Large intestine (tissue), 3 donors: ENCODE measurements at regions not wholly inside any gene's neighbourhood (a gene's known extent, or its start where the extent isn't known, plus 50 kb on each side); places are given as distances from the start of the nearest gene placed in this dataset.
"Not testable (repeated sequence)": the region's sequence is repeated elsewhere in the genome, so short reads cannot be mapped to it uniquely, and the experiment has no call there.

Experiments
- DNase-seq, 2 donors: peaks; one replicate each; pipeline versions ENCODE4 v3.0.0 to v3.0.0-alpha.2; 2013
- H3K27ac ChIP-seq: one replicate; pipeline ENCODE4 v1.5.1; 2013; ENCODE audit warnings: low read length
- H3K27me3 ChIP-seq: 2 replicates; pipeline ENCODE4 v1.6.1; 2013; ENCODE audit warnings: low read length; ENCODE audit not compliant: control insufficient read depth, insufficient read depth
- H3K36me3 ChIP-seq: 2 replicates; pipeline ENCODE4 v1.6.1; 2013; ENCODE audit warnings: low read length; ENCODE audit not compliant: control insufficient read depth, insufficient read depth
- H3K4me1 ChIP-seq: one replicate; pipeline ENCODE4 v1.6.1; 2013; ENCODE audit warnings: low read length; ENCODE audit not compliant: control insufficient read depth, insufficient read depth
- H3K4me3 ChIP-seq: one replicate; pipeline ENCODE4 v1.5.1; 2013; ENCODE audit warnings: low read length
- H3K9me3 ChIP-seq: one replicate; pipeline ENCODE4 v1.6.1; 2013; ENCODE audit warnings: mild to moderate bottlenecking, low read depth, low read length, moderate library complexity; ENCODE audit not compliant: control insufficient read depth
- WGBS: methylation state at CpG from one replicate; pipeline ENCODE4 v1.1.5; 2013; ENCODE audit warnings: low lambda C conversion rate; ENCODE audit not compliant: insufficient coverage; 5-methylcytosine and 5-hydroxymethylcytosine counted together

- H3K36me3 ChIP-seq = no peaks in the 10 kb centered on the region
- DNase-seq = no peak
- H3K4me3 ChIP-seq = no peak overlapping the region
- H3K4me1 ChIP-seq = no peaks in the 10 kb centered on the region
- 100% methylated on average over 1 of the region's 3 CpGs for WGBS
- H3K9me3 ChIP-seq = no peaks in the 10 kb centered on the region
- H3K27me3 ChIP-seq = no peaks in the 10 kb centered on the region
- no peak overlapping the region for H3K27ac ChIP-seq
These were observed 381.5 kb downstream of the NEBL start for GRCh38 chr10:20515654-20516053.

- 62% methylated on average over 4 of the region's 8 CpGs for WGBS
- no peaks in the 10 kb centered on the region for H3K36me3 ChIP-seq
- no peaks in the 10 kb centered on the region for H3K27me3 ChIP-seq
- H3K27ac ChIP-seq = no peak overlapping the region
- DNase-seq = no peak
- no peak overlapping the region for H3K4me3 ChIP-seq
- no peaks in the 10 kb centered on the region for H3K4me1 ChIP-seq
- no peaks in the 10 kb centered on the region for H3K9me3 ChIP-seq
These were observed 384.5 kb downstream of the NEBL start for GRCh38 chr10:20512631-20513030.

GRCh38 chr10:20508921-20509320 is 388.2 kb downstream of the NEBL start:
- H3K36me3 ChIP-seq = no peaks in the 10 kb centered on the region
- H3K9me3 ChIP-seq = no peaks in the 10 kb centered on the region
- no peak overlapping the region for H3K4me3 ChIP-seq
- no peak for DNase-seq
- H3K4me1 ChIP-seq = no peaks in the 10 kb centered on the region
- H3K27ac ChIP-seq = no peak overlapping the region
- H3K27me3 ChIP-seq = no peaks in the 10 kb centered on the region

GRCh38 chr10:20502903-20503585 is 394.1 kb downstream of the NEBL start:
- Histone ChIP-seq H3K36me3 (no peaks in the 10 kb centered on the region), H3K27me3 (no peaks in the 10 kb centered on the region), H3K27ac (no peak overlapping the region), H3K4me1 (no peaks in the 10 kb centered on the region), H3K9me3 (no peaks in the 10 kb centered on the region), H3K4me3 (no peak overlapping the region)
- DNase-seq = no peak
- no CpG with 5 or more reads among the region's 5 CpGs for WGBS

- no peaks in the 10 kb centered on the region for H3K9me3 ChIP-seq
- H3K27me3 ChIP-seq = no peaks in the 10 kb centered on the region
- no CpG with 5 or more reads among the region's 1 CpG for whole genome bisulfite sequencing
- no peaks in the 10 kb centered on the region for H3K36me3 ChIP-seq
- H3K4me1 ChIP-seq = no peaks in the 10 kb centered on the region
- DNase-seq = no peak
- H3K4me3 ChIP-seq = no peak overlapping the region
- H3K27ac ChIP-seq = no peak overlapping the region
These were observed 402.6 kb downstream of the NEBL start for GRCh38 chr10:20494474-20494873.

- no peak for DNase-seq
- Histone ChIP-seq H3K27ac (no peak overlapping the region), H3K4me3 (no peak overlapping the region), H3K4me1 (no peaks in the 10 kb centered on the region), H3K9me3 (no peaks in the 10 kb centered on the region), H3K27me3 (no peaks in the 10 kb centered on the region), H3K36me3 (no peaks in the 10 kb centered on the region)
- no CpG with 5 or more reads among the region's 2 CpGs for WGBS
These were observed 404.7 kb downstream of the NEBL start for GRCh38 chr10:20492447-20492846.

DNA sequence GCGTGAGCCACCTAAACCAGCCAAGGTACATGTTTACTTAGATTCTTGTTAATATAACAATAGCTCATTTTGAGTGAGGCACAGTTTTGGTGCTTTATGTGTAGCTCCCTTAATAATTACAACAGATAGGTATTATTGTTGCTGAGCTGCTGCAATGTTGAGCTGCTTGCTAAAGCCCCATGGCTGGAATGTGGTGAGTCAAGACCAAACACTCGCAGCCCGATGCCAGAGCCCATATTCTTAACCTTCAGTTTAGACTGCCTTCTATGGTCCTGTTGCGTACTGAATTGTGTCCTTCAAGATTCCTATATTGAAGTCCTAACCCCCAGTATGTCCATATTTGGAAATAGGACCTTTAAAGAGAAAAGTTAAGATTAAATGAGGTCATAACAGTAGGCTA is 407.1 kb downstream of the NEBL start:
- no peaks in the 10 kb centered on the region for H3K36me3 ChIP-seq
- no peak for DNase-seq
- no peaks in the 10 kb centered on the region for H3K27me3 ChIP-seq
- H3K4me3 ChIP-seq = no peak overlapping the region
- no peaks in the 10 kb centered on the region for H3K4me1 ChIP-seq
- H3K9me3 ChIP-seq = no peaks in the 10 kb centered on the region
- no peak overlapping the region for H3K27ac ChIP-seq
- no CpG with 5 or more reads among the region's 4 CpGs for WGBS

DNA sequence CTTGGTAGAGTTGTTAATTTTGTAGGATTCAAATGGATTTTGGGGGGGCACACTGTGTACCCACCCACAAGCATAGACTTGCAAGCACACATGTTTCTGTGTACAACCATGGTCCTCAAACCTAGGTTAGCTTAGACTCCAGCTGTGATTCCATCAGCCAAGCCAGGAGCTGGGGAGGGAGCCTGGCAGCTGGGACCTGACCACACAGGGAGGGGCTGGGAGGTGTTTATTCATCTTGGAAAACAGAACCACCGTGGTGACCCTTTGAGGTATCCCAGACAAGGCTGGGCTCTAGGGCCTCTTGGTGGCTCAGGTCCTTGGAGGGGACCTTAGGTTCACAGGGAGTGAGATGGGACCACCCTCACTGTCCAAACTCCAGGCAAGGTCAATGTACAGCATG is 410.3 kb downstream of the NEBL start:
- H3K27me3 ChIP-seq = no peaks in the 10 kb centered on the region
- no peaks in the 10 kb centered on the region for H3K36me3 ChIP-seq
- no peak overlapping the region for H3K27ac ChIP-seq
- WGBS = no CpG with 5 or more reads among the region's 1 CpG
- no peaks in the 10 kb centered on the region for H3K4me1 ChIP-seq
- no peak overlapping the region for H3K4me3 ChIP-seq
- H3K9me3 ChIP-seq = no peaks in the 10 kb centered on the region
- no peak for DNase-seq

DNA sequence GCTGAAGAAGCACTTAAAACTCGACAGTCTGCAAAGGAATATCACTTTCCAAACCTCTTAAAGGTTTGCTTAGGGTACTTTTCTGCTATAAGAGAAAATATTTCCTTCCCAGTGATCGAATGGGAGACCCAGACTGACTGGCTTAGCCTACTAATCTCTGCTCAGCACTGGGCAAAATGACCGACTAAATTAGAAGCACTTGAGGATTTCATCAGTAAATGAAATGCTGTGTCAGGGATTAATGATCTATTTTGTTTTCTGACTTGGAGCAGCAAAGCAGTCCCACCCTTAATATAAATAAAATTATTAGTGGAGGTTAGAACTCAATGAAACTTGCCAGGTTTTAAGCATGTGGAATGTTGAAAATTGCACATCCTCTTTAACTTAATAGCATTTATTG is 411.6 kb downstream of the NEBL start:
- Histone ChIP-seq H3K27me3 (no peaks in the 10 kb centered on the region), H3K9me3 (no peaks in the 10 kb centered on the region), H3K4me1 (no peaks in the 10 kb centered on the region), H3K4me3 (no peak overlapping the region), H3K36me3 (no peaks in the 10 kb centered on the region), H3K27ac (no peak overlapping the region)
- WGBS = no CpG with 5 or more reads among the region's 3 CpGs
- DNase-seq = no peak

- no peaks in the 10 kb centered on the region for H3K9me3 ChIP-seq
- no peaks in the 10 kb centered on the region for H3K4me1 ChIP-seq
- no peak for DNase-seq
- H3K27me3 ChIP-seq = no peaks in the 10 kb centered on the region
- no peak overlapping the region for H3K4me3 ChIP-seq
- H3K36me3 ChIP-seq = no peaks in the 10 kb centered on the region
- no peak overlapping the region for H3K27ac ChIP-seq
- no CpG with 5 or more reads among the region's 2 CpGs for WGBS
These were observed 416.1 kb downstream of the NEBL start for GRCh38 chr10:20481054-20481453.

GRCh38 chr10:20480575-20480974 is 416.5 kb downstream of the NEBL start:
- H3K4me3 ChIP-seq, H3K4me1 ChIP-seq, H3K27me3 ChIP-seq, H3K9me3 ChIP-seq, H3K27ac ChIP-seq, DNase-seq, H3K36me3 ChIP-seq: not testable (repeated sequence)
- no CpG with 5 or more reads among the region's 1 CpG for WGBS
